Ascending aorta (tissue), 2 donors: ENCODE measurements at regions not wholly inside any gene's neighbourhood (a gene's known extent, or its start where the extent isn't known, plus 50 kb on each side); places are given as distances from the start of the nearest gene placed in this dataset.
A peak's percentile ranks its signal among the peaks of the same experiment; 100 is the strongest.

Experiments
- DNase-seq, 2 donors: peaks; one replicate each; pipeline ENCODE4 v3.0.0-alpha.2; 2019; ENCODE audit warnings: low spot score in 2 of 2
- H3K27ac ChIP-seq, 2 donors: fragments of 200-600 bp; sonication (generic); one replicate each; pipeline ENCODE4 v1.5.1; 2016 to 2017; ENCODE audit warnings: mild to moderate bottlenecking in 1 of 2
- H3K27me3 ChIP-seq: fragments of 200-600 bp; sonication (generic); one replicate; pipeline ENCODE4 v1.5.1; 2017
- H3K36me3 ChIP-seq, 2 donors: fragments of 200-600 bp; sonication (generic); one replicate each; pipeline ENCODE4 v1.5.1; 2016
- H3K4me1 ChIP-seq, 2 donors: fragments of 200-600 bp; sonication (generic); one replicate each; pipeline ENCODE4 v1.5.1; 2016 to 2017; ENCODE audit warnings: mild to moderate bottlenecking in 1 of 2
- H3K4me3 ChIP-seq, 2 donors: fragments of 200-600 bp; sonication (generic); one replicate each; pipeline ENCODE4 v1.5.1; 2016 to 2017; ENCODE audit warnings: mild to moderate bottlenecking in 1 of 2
- H3K9me3 ChIP-seq, 2 donors: fragments of 200-600 bp; sonication (generic); one replicate each; pipeline ENCODE4 v1.5.1; 2016
- CTCF ChIP-seq, 3 experiments: fragments of 200-600 bp in 2 of 3; fragments of 450-650 bp in 1 of 3; sonication (generic) in 2 of 3; IDR thresholded peaks; one replicate each; pipeline ENCODE4 v1.5.1; 2016 to 2019; ENCODE audit warnings: antibody characterized with exemption in 3 of 3, mild to moderate bottlenecking in 1 of 3, moderate library complexity in 1 of 3
- intact Hi-C: fragments of 100-400 bp; cut with DNase I; formaldehyde crosslinking; loops from one replicate; pipeline ENCODE4 v1.15.1; 2023

- no peak overlapping the region for H3K27ac ChIP-seq
- no peaks in the 10 kb centered on the region for H3K9me3 ChIP-seq
- TF ChIP-seq CTCF (IDR thresholded peaks at IDR 0.05) = no peak
- H3K27me3 ChIP-seq = no peaks in the 10 kb centered on the region
- no peaks in the 10 kb centered on the region for H3K36me3 ChIP-seq
- intact Hi-C loops = no loop called here
- DNase-seq = no peak
- H3K4me1 ChIP-seq = no peaks in the 10 kb centered on the region
- no peak overlapping the region for H3K4me3 ChIP-seq
Measured at GRCh38 chr10:118904286-118904685, 125.2 kb upstream of the NANOS1 start.

GRCh38 chr10:118907051-118907450 lies 122.5 kb upstream of the NANOS1 start:
- H3K4me1 ChIP-seq = no peaks in the 10 kb centered on the region
- H3K27me3 ChIP-seq = no peaks in the 10 kb centered on the region
- TF ChIP-seq CTCF (IDR thresholded peaks at IDR 0.05) = no peak
- no peaks in the 10 kb centered on the region for H3K36me3 ChIP-seq
- H3K9me3 ChIP-seq = no peaks in the 10 kb centered on the region
- intact Hi-C loops = no loop called here
- no peak for DNase-seq
- H3K27ac ChIP-seq = no peak overlapping the region
- no peak overlapping the region for H3K4me3 ChIP-seq

- Histone ChIP-seq H3K27ac (no peak overlapping the region), H3K4me1 (no peaks in the 10 kb centered on the region), H3K4me3 (no peak overlapping the region), H3K27me3 (no peaks in the 10 kb centered on the region), H3K9me3 (no peaks in the 10 kb centered on the region), H3K36me3 (no peaks in the 10 kb centered on the region)
- DNase-seq = peak in 1 of 2 donors; percentile 55
- no peak for TF ChIP-seq CTCF (IDR thresholded peaks at IDR 0.05)
- intact Hi-C loops = no loop called here
Measured at GRCh38 chr10:118908557-118909256, 120.8 kb upstream of the NANOS1 start.

GRCh38 chr10:118910702-118911101 lies 118.8 kb upstream of the NANOS1 start:
- no peaks in the 10 kb centered on the region for H3K4me1 ChIP-seq
- DNase-seq = peak in 1 of 2 donors; percentile 58
- TF ChIP-seq CTCF (IDR thresholded peaks at IDR 0.05) = no peak
- no peak overlapping the region for H3K27ac ChIP-seq
- H3K4me3 ChIP-seq = no peak overlapping the region
- no peaks in the 10 kb centered on the region for H3K36me3 ChIP-seq
- H3K27me3 ChIP-seq = no peaks in the 10 kb centered on the region
- H3K9me3 ChIP-seq = no peaks in the 10 kb centered on the region
- intact Hi-C loops = no loop called here

- Histone ChIP-seq H3K4me1 (no peaks in the 10 kb centered on the region), H3K9me3 (no peaks in the 10 kb centered on the region), H3K27me3 (no peaks in the 10 kb centered on the region), H3K4me3 (no peak overlapping the region), H3K27ac (no peak overlapping the region), H3K36me3 (no peaks in the 10 kb centered on the region)
- peak in 1 of 2 donors; percentile 57 for DNase-seq
- TF ChIP-seq CTCF (IDR thresholded peaks at IDR 0.05) = no peak
- intact Hi-C loops = no loop called here
Measured at GRCh38 chr10:118911363-118911762, 118.2 kb upstream of the NANOS1 start.
